Activated B cell treated with CpG ODN at 0.5 μM for 24 hours (primary cell): ENCODE measurements at regions not wholly inside any gene's neighbourhood (a gene's known extent, or its start where the extent isn't known, plus 50 kb on each side); places are given as distances from the start of the nearest gene placed in this dataset.
"Not testable (repeated sequence)": the region's sequence is repeated elsewhere in the genome, so short reads cannot be mapped to it uniquely, and the experiment has no call there.

ENCODE experiments used
- ATAC-seq: fragments of 200-7000 bp; cut with Tn5 transposase; one replicate; pipeline ENCODE4 v1.10.0; 2021; ENCODE audit warnings: low read depth, mild to moderate bottlenecking, moderate library complexity
- CTCF ChIA-PET: fragments of 350-600 bp; sonication (Branson Sonifier 250); formaldehyde crosslinking; loops from one replicate; lab custom pipeline; 2021; ENCODE audit warnings: antibody characterized with exemption; lab: Charles Lee
- POLR2A ChIA-PET: fragments of 350-600 bp; sonication (Branson Sonifier 250); formaldehyde crosslinking; loops from one replicate; lab custom pipeline; 2021; ENCODE audit warnings: antibody characterized with exemption; lab: Charles Lee
- DNase-seq: peaks from one replicate; pipeline ENCODE4 v3.0.0; 2022
- H3K27ac Mint-ChIP-seq: one replicate; pipeline ENCODE4 v1.8.0; 2020; ENCODE audit warnings: mixed read lengths
- H3K27me3 Mint-ChIP-seq: one replicate; pipeline ENCODE4 v1.8.0; 2021; ENCODE audit warnings: mixed read lengths
- H3K36me3 Mint-ChIP-seq: one replicate; pipeline ENCODE4 v1.8.0; 2021; ENCODE audit warnings: low read depth, mixed read lengths
- H3K4me1 Mint-ChIP-seq: one replicate; pipeline ENCODE4 v1.8.0; 2021; ENCODE audit warnings: mixed read lengths
- H3K4me3 Mint-ChIP-seq: one replicate; pipeline ENCODE4 v1.8.0; 2020; ENCODE audit warnings: mild to moderate bottlenecking, mixed read lengths
- H3K9me3 Mint-ChIP-seq: one replicate; pipeline ENCODE4 v1.8.0; 2020; ENCODE audit warnings: mixed read lengths
- CTCF ChIP-seq: fragments of 200-600 bp; IDR thresholded peaks from one replicate; pipeline ENCODE4 v1.8.0; 2022; ENCODE audit warnings: antibody characterized with exemption, mild to moderate bottlenecking
- intact Hi-C: fragments of 100-400 bp; cut with micrococcal nuclease; formaldehyde crosslinking; loops from one replicate; pipeline ENCODE4 v1.15.1; 2024

DNA sequence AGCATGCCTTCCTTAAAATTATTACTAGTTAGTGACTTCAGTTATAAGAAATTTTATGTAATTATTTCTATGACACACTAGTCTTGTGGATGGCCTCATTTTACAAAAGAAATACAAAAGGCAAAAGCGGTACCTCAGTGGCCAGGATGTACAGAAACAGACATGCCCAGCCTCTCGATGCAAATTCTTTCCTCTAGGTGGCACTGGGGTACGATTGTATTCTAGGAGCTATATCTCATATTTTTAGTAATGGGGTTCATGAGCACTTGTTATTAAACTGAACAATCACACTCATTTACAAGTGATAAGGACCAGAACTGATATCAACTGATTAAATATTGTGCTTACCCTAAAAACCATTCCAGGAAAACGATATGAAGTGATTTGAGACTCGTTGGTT is 59.8 kb downstream of the SOD2 start:
- H3K4me3 Mint-ChIP-seq = no peak overlapping the region
- no peak for ATAC-seq
- no peaks in the 10 kb centered on the region for H3K36me3 Mint-ChIP-seq
- peaks cover 2% of the 10 kb centered on the region for H3K9me3 Mint-ChIP-seq
- POLR2A ChIA-PET = no interaction called here
- no peak overlapping the region for H3K27ac Mint-ChIP-seq
- H3K4me1 Mint-ChIP-seq = no peaks in the 10 kb centered on the region
- CTCF ChIA-PET = interaction anchor here (1.0 to 1.7 kb wide), 4 partner anchors 22 to 822 kb away, joined by 3 to 4 read pairs (median 4); no protein-coding TSS in a partner anchor
- intact Hi-C loops = no loop called here
- no peak for DNase-seq
- TF ChIP-seq CTCF = no peak
- no peaks in the 10 kb centered on the region for H3K27me3 Mint-ChIP-seq

GRCh38 chr6:159631886-159632285 is 61.2 kb downstream of the SOD2 start:
- ChIA-PET POLR2A (no interaction called here), CTCF (no interaction called here)
- no peak overlapping the region for H3K4me3 Mint-ChIP-seq
- H3K36me3 Mint-ChIP-seq = no peaks in the 10 kb centered on the region
- intact Hi-C loops = no loop called here
- H3K27me3 Mint-ChIP-seq = peaks cover 2% of the 10 kb centered on the region
- no peaks in the 10 kb centered on the region for H3K9me3 Mint-ChIP-seq
- H3K4me1 Mint-ChIP-seq = no peaks in the 10 kb centered on the region
- ATAC-seq (no peak), DNase-seq (no peak)
- no peak for TF ChIP-seq CTCF
- H3K27ac Mint-ChIP-seq = no peak overlapping the region

DNA sequence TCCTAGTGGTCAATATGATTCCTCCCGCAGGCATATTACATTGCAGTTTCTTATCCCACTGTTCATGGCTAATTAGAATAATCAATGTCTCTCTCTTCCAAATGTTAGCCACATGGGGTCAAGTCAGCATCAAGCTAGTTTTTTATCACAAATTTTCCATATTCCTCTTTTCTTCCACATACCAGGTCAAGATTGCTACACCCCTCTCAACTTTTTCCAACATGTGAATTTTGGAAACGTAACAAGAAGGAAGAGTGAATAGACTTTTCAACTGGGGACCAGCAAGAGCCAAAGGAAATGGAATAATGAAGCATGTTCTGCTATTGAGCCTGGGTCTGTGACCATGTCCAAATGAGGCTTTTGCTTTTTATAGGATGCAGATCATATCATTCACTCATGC is 65.1 kb downstream of the SOD2 start:
- intact Hi-C loops = no loop called here
- POLR2A ChIA-PET = no interaction called here
- Mint-ChIP-seq H3K4me3 (no peak overlapping the region), H3K4me1 (no peaks in the 10 kb centered on the region), H3K27ac (no peak overlapping the region), H3K27me3 (peaks cover 2% of the 10 kb centered on the region), H3K9me3 (no peaks in the 10 kb centered on the region), H3K36me3 (no peaks in the 10 kb centered on the region)
- no peak for ATAC-seq
- no peak for DNase-seq
- CTCF ChIA-PET = no interaction called here
- TF ChIP-seq CTCF = no peak

GRCh38 chr6:159626506-159626905 is 66.5 kb downstream of the SOD2 start:
- intact Hi-C loops, H3K36me3 Mint-ChIP-seq, ATAC-seq, H3K4me3 Mint-ChIP-seq, POLR2A ChIA-PET, H3K9me3 Mint-ChIP-seq, H3K27me3 Mint-ChIP-seq, H3K27ac Mint-ChIP-seq, DNase-seq, H3K4me1 Mint-ChIP-seq, CTCF ChIA-PET: not testable (repeated sequence)

- ChIA-PET POLR2A (no interaction called here), CTCF (no interaction called here)
- DNase-seq (no peak), ATAC-seq (no peak)
- TF ChIP-seq CTCF = no peak
- Mint-ChIP-seq H3K4me3 (no peak overlapping the region), H3K27ac (no peak overlapping the region), H3K36me3 (peaks cover under 1% of the 10 kb centered on the region), H3K9me3 (no peaks in the 10 kb centered on the region), H3K4me1 (no peaks in the 10 kb centered on the region), H3K27me3 (peaks cover 8% of the 10 kb centered on the region)
- intact Hi-C loops = no loop called here
These were observed 69.9 kb downstream of the SOD2 start for GRCh38 chr6:159623156-159623555.

DNA sequence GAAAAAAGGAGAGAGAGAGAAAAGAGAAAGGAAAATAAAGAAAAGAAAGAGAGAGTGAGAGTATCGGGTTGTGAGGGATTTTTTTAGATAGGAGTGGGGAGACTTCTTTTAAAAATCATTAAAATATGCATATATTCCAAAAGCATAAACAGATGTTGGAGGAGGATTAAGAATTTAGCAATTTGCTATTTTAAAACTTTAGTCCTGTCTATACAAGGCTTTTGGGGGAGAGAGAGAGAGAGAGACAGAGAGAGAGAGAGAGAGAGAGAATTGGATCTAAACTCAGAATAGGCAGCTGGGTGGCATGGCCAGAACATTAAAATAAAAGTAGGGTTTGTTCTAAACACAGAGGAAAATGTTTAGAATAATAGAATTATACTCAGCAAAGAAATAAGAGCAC is 72.1 kb downstream of the SOD2 start:
- intact Hi-C loops = no loop called here
- no peak for DNase-seq
- Mint-ChIP-seq H3K27me3 (peaks cover 6% of the 10 kb centered on the region), H3K9me3 (peaks cover 20% of the 10 kb centered on the region), H3K4me1 (no peaks in the 10 kb centered on the region), H3K4me3 (no peak overlapping the region), H3K27ac (no peak overlapping the region), H3K36me3 (peaks cover 14% of the 10 kb centered on the region)
- ChIA-PET POLR2A (no interaction called here), CTCF (no interaction called here)
- ATAC-seq = no peak
- no peak for TF ChIP-seq CTCF
